Sigmoid colon (tissue), 6 donors: ENCODE measurements at regions not wholly inside any gene's neighbourhood (a gene's known extent, or its start where the extent isn't known, plus 50 kb on each side); places are given as distances from the start of the nearest gene placed in this dataset.

Experiments
- DNase-seq: peaks from one replicate; pipeline ENCODE4 v3.0.0-alpha.2; 2019
- H3K27ac ChIP-seq, 4 donors: fragments of 200-600 bp; sonication (generic); one replicate each; pipeline ENCODE4 v1.5.1; 2016 to 2019; ENCODE audit warnings: mild to moderate bottlenecking in 1 of 4
- H3K27me3 ChIP-seq, 3 donors: fragments of 200-600 bp; sonication (generic); one replicate each; pipeline ENCODE4 v1.5.1; 2019; ENCODE audit warnings: mild to moderate bottlenecking in 1 of 3
- H3K36me3 ChIP-seq, 4 donors: fragments of 200-600 bp; sonication (generic); one replicate each; pipeline ENCODE4 v1.5.1; 2016 to 2019
- H3K4me1 ChIP-seq, 4 donors: fragments of 200-600 bp; sonication (generic); one replicate each; pipeline ENCODE4 v1.5.1; 2017 to 2019
- H3K4me3 ChIP-seq, 4 donors: fragments of 200-600 bp; sonication (generic); one replicate each; pipeline ENCODE4 v1.5.1; 2017 to 2019; ENCODE audit warnings: mild to moderate bottlenecking in 2 of 4, moderate library complexity in 1 of 4
- H3K9me3 ChIP-seq, 4 donors: fragments of 200-600 bp in 3 of 4; sonication (generic) in 3 of 4; one replicate each; pipeline versions ENCODE4 v1.5.1 to v1.6.1; 2013 to 2019
- CTCF ChIP-seq, 4 experiments: fragments of 450-650 bp in 3 of 4; fragments of 200-600 bp in 1 of 4; IDR thresholded peaks; one replicate each; pipeline ENCODE4 v1.5.1; 2016 to 2019; ENCODE audit warnings: antibody characterized with exemption in 4 of 4, mild to moderate bottlenecking in 3 of 4, moderate library complexity in 2 of 4
- EP300 ChIP-seq, 4 donors: sonication (generic); formaldehyde crosslinking; IDR thresholded peaks; one replicate each; pipeline ENCODE4 v1.6.1; 2017; ENCODE audit warnings: antibody characterized with exemption in 4 of 4
- POLR2A ChIP-seq, 2 donors: fragments of 450-650 bp; IDR thresholded peaks; one replicate each; pipeline ENCODE4 v1.6.1; 2016; ENCODE audit warnings: antibody characterized with exemption in 2 of 2, mild to moderate bottlenecking in 2 of 2, moderate library complexity in 2 of 2
- POLR2AphosphoS5 ChIP-seq, 4 donors: sonication (generic); formaldehyde crosslinking; IDR thresholded peaks; one replicate each; pipeline ENCODE4 v1.6.1; 2017; ENCODE audit warnings: antibody characterized with exemption in 4 of 4
- WGBS, 2 donors: extraction: QIAGEN DNeasy Blood & Tissue Kit; methylation state at CpG; one replicate each; pipeline ENCODE4 v1.1.7; 2013; 5-methylcytosine and 5-hydroxymethylcytosine counted together
- intact Hi-C: fragments of 100-400 bp; cut with DNase I; formaldehyde crosslinking; loops from one replicate; pipeline ENCODE4 v1.15.1; 2023
- donor health status: healthy with polysubstance abuse.
- donor health status: healthy.

DNA sequence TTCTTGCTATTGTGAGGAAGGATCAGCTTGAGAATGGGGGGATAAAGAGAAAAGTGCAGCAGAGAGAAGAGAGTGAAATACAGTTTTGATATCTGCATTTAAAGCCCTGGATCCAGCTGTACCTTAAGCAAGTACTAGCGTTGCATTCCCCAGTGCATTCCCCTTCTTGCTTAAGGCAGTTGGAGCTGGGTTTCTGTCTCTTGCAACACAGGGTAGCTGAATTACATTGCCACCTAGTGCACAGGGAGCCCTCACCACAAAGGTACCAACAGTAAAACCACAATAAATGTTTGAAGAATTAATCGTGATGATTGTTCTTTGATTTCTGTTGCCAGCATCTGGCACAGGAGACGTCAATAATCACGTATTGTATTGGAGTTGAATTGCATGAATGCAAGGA is 588.7 kb downstream of the RBFOX1 start:
- Histone ChIP-seq H3K27me3 (no peaks in the 10 kb centered on the region), H3K9me3 (peaks cover 0 to 3% (median 1%) of the 10 kb centered on the region in 4 donors), H3K27ac (no peak overlapping the region), H3K4me1 (no peaks in the 10 kb centered on the region), H3K36me3 (no peaks in the 10 kb centered on the region), H3K4me3 (no peak overlapping the region)
- DNase-seq, result no peak
- 63 to 73% methylated on average over 4 of the region's 4 CpGs for WGBS, 2 donors
- intact Hi-C loops, result no loop called here
- TF ChIP-seq POLR2AphosphoS5 (IDR thresholded peaks at IDR 0.05), result no peak
- TF ChIP-seq POLR2A (IDR thresholded peaks at IDR 0.05), result no peak
- TF ChIP-seq CTCF (IDR thresholded peaks at IDR 0.05), result no peak
- no peak for TF ChIP-seq EP300 (IDR thresholded peaks at IDR 0.05)

GRCh38 chr16:7919782-7920181 is 587.1 kb downstream of the RBFOX1 start:
- H3K27me3 ChIP-seq, result no peaks in the 10 kb centered on the region
- intact Hi-C loops, result no loop called here
- no peak for DNase-seq
- no peaks in the 10 kb centered on the region for H3K36me3 ChIP-seq
- 92 to 97% methylated on average over 2 of the region's 2 CpGs for WGBS, 2 donors
- H3K4me1 ChIP-seq, result no peaks in the 10 kb centered on the region
- no peak overlapping the region for H3K4me3 ChIP-seq
- no peak overlapping the region for H3K27ac ChIP-seq
- peaks cover 0 to 3% (median 1%) of the 10 kb centered on the region in 4 donors for H3K9me3 ChIP-seq
- TF ChIP-seq CTCF (IDR thresholded peaks at IDR 0.05) (no peak), POLR2AphosphoS5 (IDR thresholded peaks at IDR 0.05) (no peak), POLR2A (IDR thresholded peaks at IDR 0.05) (no peak), EP300 (IDR thresholded peaks at IDR 0.05) (no peak)

- Histone ChIP-seq H3K27me3 (no peaks in the 10 kb centered on the region), H3K9me3 (peaks cover 0 to 2% (median 0%) of the 10 kb centered on the region in 4 donors), H3K4me3 (no peak overlapping the region), H3K27ac (no peak overlapping the region), H3K36me3 (no peaks in the 10 kb centered on the region), H3K4me1 (no peaks in the 10 kb centered on the region)
- intact Hi-C loops, result no loop called here
- TF ChIP-seq CTCF (IDR thresholded peaks at IDR 0.05), result no peak
- TF ChIP-seq EP300 (IDR thresholded peaks at IDR 0.05), result no peak
- no peak for TF ChIP-seq POLR2AphosphoS5 (IDR thresholded peaks at IDR 0.05)
- no peak for TF ChIP-seq POLR2A (IDR thresholded peaks at IDR 0.05)
- DNase-seq, result no peak
Observed at GRCh38 chr16:7914748-7915147, 582.1 kb downstream of the RBFOX1 start.

DNA sequence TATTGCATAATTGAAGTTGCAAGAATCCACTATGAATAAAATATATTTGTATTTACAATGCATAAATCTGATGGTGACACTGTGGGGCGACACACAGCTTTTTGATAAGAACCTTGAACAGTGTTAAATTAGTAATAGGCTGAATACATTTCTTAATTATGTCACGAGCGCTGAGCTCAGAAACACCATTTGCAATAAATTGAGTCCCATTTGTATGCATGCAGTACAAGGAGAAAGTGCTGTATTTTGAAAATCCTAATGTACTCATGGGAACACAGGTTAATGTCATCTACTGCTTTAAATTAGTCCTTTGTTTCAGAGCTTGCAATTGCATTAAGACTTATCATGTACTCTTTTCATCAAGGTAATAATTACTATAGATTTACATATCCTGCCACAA is 579.5 kb downstream of the RBFOX1 start:
- intact Hi-C loops, result no loop called here
- no peak overlapping the region for H3K27ac ChIP-seq
- no peaks in the 10 kb centered on the region for H3K27me3 ChIP-seq
- H3K9me3 ChIP-seq, result no peaks in the 10 kb centered on the region
- DNase-seq, result no peak
- no peaks in the 10 kb centered on the region for H3K4me1 ChIP-seq
- no peaks in the 10 kb centered on the region for H3K36me3 ChIP-seq
- TF ChIP-seq CTCF (IDR thresholded peaks at IDR 0.05) (no peak), POLR2AphosphoS5 (IDR thresholded peaks at IDR 0.05) (no peak), POLR2A (IDR thresholded peaks at IDR 0.05) (no peak), EP300 (IDR thresholded peaks at IDR 0.05) (no peak)
- WGBS, 2 donors, result 89 to 93% methylated on average over 3 of the region's 3 CpGs
- H3K4me3 ChIP-seq, result no peak overlapping the region

DNA sequence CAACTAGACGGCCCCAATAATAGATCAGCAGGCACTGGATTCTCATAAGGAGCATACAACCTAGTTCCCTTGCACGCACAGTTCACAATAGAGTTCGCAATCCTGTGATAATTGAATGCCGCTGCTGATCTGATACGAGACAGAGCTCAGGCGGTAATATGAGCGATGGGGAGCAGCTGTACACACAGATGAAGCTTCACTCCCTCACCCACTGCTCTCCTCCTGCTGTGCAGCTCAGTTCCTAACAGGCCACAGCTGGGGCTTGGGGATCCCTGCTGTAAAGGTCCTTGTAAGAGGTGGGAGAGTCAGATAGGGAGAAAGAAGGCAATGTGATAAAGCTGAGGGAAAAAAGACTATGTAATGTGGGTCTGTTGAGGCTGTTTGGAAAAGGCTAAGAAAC is 577.5 kb downstream of the RBFOX1 start:
- Histone ChIP-seq H3K27me3 (no peaks in the 10 kb centered on the region), H3K4me3 (no peak overlapping the region), H3K4me1 (no peaks in the 10 kb centered on the region), H3K27ac (no peak overlapping the region), H3K36me3 (no peaks in the 10 kb centered on the region), H3K9me3 (no peaks in the 10 kb centered on the region)
- TF ChIP-seq EP300 (IDR thresholded peaks at IDR 0.05), result no peak
- TF ChIP-seq POLR2A (IDR thresholded peaks at IDR 0.05), result no peak
- TF ChIP-seq POLR2AphosphoS5 (IDR thresholded peaks at IDR 0.05), result no peak
- TF ChIP-seq CTCF (IDR thresholded peaks at IDR 0.05), result no peak
- DNase-seq, result no peak
- WGBS, 2 donors, result 71 to 72% methylated on average over 7 of the region's 7 CpGs
- intact Hi-C loops, result no loop called here
